HuH-7.5 (cell line): ENCODE measurements at regions not wholly inside any gene's neighbourhood (a gene's known extent, or its start where the extent isn't known, plus 50 kb on each side); places are given as distances from the start of the nearest gene placed in this dataset.
A peak's percentile ranks its signal among the peaks of the same experiment; 100 is the strongest.
"Not testable (repeated sequence)": the region's sequence is repeated elsewhere in the genome, so short reads cannot be mapped to it uniquely, and the experiment has no call there.

ENCODE experiments used
- DNase-seq: peaks from one replicate; pipeline ENCODE4 v3.0.0; 2011; ENCODE audit warnings: low spot score

DNA sequence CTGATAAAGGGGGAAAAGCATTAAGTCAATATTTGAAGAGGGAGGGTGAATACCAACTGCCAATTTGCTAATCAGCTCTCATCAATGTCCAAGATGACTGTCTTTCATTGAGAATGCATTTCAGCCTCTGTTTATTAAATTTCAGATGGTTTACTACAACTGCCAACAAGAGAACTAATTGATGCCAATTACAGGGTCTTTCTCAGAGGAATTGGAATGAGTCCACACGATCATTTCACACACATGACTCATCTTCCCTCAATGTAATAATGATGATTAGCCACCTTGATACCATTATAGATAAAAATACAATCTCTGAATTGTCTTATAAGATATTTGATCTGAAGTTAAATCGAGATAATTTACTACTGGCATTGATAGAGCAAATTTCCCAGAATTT lies 1274.4 kb downstream of the ROBO2 start:
- DNase-seq: no peak

DNA sequence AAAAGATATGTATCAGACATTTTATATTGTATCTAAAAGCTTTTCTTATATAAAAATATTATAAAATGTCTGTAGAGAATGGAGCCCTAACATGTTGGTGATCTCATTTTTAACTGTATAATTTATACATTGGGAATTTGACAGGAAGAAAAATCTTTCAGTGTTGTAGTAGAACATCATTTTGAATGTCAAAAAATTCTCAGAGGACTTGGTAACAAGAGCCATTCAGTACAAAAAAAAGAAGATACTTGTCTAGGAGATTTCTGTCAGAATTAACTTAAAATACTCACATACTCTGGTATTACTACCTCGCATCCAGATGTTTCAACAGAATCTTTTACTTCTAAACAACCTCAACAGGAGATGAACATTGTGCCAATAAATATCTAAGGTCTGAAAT lies 1277.9 kb downstream of the ROBO2 start:
- DNase-seq: no peak

DNA sequence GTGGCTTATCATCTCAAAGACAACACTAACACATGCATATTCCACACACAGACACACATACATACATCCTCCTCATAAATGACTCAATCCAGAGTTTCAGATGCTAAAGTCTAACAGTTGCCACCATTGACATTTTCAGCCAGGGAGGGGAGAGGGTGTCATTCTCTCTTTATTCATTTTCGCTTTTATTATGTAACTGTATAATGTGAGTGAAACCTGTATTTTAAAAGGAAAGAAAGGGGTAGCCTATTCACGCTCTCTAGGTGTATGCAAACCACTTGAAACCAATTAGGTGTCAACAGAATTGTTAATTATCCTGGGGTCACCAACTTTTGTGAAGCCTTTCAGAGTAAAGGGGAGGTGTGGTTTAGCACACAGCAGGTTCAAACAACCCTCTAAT lies 1282.9 kb downstream of the ROBO2 start:
- DNase-seq: no peak

DNA sequence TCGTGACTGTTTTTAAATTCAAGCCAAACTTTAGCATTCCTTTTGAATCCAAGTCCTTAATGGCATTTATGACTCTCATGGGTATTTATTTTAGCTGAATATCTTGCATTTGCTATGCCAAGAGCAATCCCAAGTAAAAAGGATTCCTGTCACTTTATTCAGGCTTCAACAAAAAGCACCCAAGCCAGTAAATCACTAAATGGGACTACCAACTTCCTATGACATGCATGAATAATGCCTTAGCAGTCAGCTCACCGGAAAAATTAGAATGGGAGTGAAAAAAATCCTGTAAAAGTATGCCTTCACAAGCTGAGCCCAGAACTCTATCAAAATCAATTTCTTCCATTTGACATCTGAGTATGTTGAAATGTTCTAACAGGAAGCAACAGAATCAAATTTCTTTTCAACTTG lies 1297.9 kb downstream of the ROBO2 start:
- no peak for DNase-seq

DNA sequence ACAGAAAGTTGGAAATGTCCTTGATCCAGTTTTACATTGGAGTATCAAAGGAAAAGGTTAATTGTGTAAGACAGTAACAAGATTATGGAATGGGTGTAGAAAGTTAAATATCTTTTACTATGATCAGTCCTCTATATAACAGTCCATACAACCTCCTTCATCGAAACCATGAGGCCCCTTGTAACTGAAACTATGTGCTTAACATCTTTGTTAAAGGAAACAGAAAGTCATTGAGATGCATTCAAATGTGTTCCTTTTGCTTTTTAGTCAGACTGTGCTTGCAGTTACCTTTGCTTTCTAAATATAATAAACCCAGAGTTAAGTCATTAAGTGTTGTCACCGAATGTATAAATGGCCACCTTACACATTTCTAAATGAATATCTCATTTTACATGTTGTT lies 1298.5 kb downstream of the ROBO2 start:
- DNase-seq: no peak

DNA sequence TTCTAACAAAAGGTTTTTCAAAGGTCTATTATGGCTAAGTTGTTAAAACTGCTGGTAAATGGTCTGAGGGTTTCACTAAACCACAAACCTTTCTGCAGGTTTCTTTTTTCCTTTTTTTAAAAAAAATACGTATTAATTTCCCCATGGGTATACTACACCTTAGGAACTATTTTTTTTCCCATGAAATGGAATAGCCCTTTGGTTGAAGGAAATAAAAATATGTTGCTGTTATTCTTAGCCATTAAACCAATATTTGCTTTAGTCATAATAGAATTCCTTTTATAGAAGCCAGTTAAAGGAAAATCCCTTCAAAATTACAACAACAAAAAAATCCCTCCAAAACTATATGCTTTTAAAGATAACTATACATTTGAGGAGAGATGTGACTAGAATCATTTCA lies 1303.3 kb downstream of the ROBO2 start:
- no peak for DNase-seq

DNA sequence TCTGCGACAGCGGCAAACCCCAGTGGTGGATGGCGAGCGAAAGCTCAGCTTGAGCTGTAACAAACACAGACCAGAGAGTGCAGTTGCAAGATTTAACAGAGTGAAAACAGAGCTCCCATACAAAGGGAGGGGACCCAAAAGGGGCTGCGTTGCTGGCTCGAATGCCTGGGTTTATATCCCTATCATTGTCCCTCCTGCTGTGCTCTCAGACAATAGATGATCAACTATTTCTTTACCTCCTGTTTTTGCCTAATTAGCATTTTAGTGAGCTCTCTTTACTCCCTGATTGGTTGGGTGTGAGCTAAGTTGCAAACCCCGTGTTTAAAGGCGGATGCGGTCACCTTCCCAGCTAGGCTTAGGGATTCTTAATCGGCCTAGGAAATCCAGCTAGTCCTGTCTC lies 1304.4 kb downstream of the ROBO2 start:
- not testable (repeated sequence) for DNase-seq

DNA sequence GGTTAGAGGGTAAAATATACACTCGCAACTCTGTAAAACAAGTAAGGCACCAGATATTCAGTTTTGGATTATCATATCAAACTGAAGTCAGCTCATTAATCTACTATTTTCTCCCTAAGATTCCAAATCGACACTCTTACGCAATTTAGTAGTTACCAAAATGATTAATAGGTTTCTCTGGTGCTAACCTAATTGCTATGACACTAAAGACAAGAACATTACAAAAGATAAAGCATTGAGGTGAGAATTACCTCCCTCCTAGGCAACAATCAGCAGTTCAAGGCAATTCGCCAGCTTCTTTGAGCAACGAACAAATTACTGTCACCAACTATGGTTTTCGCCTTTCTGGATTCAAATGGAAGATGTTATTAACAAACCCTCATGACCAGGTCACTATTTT lies 1305.0 kb downstream of the ROBO2 start:
- DNase-seq: no peak

DNA sequence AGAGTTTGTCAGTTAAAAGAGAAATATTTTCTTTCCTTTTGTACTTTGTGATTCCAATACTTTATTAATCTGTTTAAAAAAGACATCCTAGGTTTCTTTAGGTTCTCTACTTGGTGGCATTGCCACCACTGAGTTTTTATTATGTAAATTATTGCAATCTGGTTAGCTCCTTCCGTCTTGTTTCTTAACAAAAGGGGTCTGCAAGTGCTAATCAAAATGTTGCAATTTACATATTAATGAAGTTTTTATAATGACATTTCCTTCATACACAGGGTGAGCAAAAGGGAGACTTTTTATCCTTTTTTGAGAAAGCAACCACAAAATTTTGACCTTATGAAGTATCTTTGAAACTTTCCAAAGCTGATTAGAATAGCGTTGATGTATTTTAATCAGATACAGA lies 1307.3 kb downstream of the ROBO2 start:
- no peak for DNase-seq

DNA sequence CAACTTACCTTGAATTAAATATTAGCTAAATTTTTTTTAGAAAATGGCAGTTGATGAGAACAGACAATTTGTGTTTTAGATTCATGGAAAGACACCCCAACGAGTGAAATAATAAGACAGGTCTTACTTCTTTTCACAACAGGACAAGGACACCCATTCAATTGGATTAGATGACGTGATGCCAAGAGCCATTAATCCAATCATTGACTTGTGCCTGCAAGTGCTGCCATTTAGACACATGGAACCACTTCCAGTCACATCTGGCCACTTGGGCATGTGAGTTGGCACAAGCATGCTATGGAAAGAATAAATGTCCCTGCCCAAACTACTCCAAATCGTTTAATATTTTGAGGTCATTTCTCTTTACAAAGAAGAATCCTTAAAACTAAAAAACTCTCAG lies 1308.8 kb downstream of the ROBO2 start:
- no peak for DNase-seq

DNA sequence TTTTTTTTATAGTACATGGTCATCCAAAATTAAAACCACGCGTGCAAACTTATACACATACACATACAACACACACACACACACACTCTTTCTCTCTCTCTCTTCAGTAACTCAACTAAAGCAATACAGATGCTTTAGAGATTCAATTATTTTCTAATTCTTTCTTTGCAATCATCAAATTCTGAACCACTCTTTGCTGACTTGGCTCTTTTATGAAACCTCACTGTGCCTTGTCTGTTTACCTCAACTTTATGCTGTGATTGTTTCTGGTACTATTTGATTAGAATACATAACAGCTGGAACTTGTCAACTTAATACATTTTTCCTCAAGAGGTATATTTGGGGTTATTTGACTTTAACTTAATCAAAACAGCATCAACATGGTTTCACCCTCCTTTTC lies 1309.7 kb downstream of the ROBO2 start:
- DNase-seq: no peak

DNA sequence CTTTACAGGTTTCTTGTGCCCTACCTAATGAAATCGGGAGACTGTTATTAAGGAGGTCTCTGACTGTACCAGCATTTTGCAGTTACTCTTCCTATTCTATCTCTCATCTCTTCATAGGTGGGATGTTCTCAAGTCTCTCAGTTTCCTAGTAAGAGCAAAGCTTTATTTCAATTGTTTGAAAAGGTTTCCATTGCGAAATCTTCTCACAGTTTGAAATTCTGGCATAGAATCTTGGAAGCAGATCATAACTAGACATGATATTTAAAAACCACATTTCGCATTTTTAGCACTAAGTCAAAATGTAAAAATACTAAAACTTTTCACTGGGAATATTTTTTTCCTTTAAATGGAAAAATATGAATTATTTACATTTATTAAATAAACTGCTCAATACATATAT lies 1311.4 kb downstream of the ROBO2 start:
- DNase-seq: no peak

DNA sequence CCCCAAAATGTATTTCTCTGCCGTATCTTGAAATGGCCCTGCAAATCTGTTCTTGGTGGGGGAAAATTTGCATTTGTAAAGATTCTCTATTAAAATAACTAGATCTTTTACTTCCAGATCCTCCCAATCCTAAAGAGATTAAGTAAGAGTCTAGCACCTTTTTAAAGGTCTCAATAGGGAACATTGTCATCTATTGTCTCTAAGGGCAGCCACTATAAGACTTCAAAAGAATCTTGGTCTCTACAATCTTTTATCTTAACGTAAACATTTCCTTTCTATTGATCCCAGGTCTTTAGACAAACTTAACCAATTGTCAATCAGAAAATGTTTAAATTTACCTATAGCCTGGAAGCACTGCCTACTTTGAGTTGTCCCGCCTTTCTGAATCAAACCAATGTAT lies 1313.3 kb downstream of the ROBO2 start:
- no peak for DNase-seq

DNA sequence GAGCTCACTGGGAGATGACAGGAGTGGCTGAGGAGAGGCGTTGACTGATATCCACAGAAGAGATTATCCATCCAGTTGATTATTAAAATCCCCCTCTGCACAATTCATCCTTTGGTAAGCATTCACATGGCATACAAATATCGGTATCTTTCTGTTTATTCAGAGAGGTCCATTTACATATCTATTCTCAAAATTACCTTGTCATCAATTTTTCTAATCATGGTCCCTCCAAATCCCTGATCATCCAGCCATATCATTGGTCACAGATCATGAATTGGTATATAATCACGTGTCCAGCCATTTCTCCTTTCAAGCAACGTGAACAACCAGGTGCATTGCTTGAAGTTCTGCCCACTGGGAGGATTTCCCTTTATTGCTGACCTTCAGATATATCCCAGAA lies 1321.0 kb downstream of the ROBO2 start:
- no peak for DNase-seq

DNA sequence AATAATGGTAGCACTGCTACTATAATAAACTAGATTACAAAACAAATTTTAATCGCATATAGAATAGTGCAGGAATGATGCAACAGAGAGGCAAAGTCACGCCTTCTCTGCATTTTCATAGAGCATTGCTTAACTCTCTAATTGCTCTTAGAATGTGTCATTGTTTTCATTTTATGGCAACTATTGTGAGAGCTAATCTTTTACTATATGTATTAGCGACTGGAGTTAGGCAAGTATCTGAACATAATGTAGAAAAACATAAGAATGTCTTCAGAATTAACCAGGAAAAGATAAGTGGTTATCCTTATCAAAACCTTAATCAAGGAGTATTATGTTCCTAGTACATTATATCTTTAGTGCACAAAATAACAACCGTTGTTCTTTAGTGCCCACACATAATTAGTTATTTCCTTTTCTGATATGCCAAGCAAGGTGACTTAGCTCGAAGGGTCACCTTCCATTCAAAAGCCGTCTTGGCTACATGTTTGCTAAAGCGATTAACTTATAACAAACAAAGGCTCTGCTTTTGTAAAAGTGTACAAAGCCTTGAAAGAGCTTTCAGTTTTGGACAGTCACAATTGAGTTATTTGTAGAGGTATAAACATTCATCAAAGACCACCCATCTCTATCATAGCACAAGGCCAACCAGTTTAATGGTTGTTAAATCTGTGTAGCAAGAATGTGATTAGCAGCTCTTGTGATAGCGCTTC lies 1328.9 kb downstream of the ROBO2 start:
- no peak for DNase-seq

DNA sequence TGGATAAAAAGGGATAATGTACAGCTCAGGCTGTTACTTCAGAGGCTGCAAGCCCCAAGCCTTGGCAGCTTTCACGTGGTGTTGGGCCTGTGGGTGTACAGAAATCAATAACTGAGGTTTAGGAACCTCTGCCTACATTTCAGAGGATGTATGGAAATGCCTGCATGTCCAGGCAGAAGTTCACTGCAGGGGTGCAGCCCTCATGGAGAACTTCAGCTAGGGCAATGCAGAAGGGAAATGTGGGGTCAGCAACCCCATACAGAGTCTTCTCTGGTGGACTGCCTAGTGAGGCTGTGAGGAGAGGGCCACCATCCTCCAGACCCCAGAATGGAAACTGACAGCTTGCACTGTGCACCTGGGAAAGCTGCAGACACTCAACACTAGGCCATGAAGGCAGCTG lies 1350.3 kb downstream of the ROBO2 start:
- no peak for DNase-seq

DNA sequence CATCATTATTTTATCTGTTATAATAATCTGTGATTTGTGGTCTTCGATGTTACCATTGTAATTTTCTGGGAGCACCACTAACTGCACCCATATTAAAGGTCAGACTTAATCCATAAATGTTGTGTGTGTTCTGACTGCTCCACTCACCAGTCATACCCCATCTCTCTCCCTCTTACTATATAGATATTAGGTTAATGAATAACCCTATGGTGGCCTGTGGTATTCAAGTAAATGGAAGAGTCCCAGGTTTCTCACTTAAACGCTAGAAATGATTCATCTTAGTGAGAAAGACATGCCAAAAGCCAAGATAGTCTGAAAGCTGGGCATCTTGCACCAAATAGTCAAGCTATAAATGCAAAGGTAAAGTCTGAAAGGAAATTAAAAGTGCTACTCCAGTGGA lies 1358.5 kb downstream of the ROBO2 start:
- DNase-seq: peak; percentile 1

DNA sequence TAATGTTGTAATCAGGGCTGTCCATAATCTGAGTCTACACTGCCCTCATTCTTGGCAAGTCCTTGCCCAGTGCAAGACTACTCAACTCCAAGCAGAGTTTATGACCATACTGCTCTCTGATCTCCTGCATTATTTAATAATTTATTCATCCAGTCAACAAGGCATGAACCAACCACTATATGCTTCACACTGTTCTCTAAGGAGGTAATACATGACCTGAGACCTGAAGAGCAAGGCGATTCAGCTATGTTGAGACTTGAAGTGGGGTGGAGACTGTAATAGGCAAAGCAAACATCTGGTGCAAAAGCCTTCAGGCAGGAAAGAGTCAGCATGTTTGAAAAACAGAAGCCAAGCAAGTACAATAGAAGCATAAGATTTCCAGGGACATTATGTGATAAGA lies 1362.8 kb downstream of the ROBO2 start:
- DNase-seq: no peak

DNA sequence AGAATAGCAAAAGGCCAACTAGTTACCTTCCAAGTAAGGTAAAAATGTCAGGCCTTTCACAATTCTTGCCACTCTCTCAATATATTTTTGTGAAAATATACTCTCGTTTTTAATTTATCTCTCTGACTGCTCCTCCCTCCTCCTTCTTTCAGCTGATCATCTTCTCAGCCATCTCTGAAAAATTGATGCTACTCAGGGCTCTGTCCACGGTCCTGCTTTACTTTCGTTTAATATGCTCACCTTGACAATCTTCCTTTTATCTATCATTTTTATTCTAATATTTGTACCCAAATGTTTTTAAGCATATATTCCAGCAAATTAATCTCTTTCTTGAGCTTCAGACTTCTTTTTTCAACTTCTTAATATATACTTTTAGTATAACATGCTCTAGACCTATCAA lies 1362.1 kb downstream of the ROBO1 start:
- no peak for DNase-seq

DNA sequence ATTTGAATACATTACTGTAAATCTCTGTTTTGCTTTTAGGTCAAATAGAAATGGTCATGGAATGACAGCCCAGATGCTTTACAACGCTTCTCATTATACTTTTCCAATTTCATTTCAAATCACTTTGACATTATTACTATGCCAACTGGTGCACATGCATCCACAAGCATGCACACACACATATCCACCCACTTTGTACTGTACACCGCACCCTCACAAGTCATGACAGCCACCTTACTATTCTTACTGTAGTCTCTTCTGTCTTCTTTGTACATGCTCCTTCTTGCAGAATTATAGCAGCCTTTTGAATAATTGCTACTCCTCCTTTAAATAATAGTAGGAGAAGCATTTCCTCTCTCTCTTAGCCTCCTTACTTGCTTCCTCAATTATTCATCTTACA lies 1361.4 kb downstream of the ROBO1 start:
- no peak for DNase-seq

DNA sequence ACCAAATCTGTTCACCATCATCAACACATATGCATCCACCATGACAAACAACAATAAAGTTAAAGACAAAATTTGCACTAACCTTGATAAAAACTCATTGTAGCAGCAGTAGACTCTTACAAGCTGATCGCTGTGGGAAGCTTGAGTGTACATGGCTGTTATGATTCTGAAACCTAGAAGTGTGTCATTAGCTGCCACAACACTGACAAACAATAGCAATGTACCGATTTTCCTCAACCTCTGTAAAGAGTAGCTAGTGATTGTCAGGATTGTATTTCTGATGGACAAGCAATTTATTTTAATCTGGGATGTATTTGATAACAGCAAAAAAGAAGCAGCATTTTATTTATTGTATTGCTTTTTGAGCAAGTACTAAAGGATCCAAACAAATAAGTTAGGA lies 1357.7 kb downstream of the ROBO1 start:
- DNase-seq: no peak

DNA sequence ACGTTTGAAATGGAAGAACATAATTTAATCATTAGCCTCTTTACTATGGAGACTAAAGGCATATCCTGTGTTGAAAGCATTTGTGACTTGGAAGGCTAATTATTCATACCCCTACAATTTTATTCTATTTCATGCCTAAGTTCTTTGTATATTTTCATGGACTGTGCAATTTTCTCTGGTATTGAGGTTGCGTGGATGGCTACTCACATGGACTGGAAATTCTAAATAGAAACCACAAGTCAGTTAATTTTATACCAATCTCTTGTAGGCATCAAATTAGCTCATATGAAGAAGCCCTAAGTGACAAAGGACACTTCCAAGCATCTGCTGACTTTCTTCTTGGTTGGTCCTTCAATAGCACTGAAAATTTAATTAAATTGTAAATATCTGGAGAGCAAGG lies 1353.5 kb downstream of the ROBO1 start:
- no peak for DNase-seq

DNA sequence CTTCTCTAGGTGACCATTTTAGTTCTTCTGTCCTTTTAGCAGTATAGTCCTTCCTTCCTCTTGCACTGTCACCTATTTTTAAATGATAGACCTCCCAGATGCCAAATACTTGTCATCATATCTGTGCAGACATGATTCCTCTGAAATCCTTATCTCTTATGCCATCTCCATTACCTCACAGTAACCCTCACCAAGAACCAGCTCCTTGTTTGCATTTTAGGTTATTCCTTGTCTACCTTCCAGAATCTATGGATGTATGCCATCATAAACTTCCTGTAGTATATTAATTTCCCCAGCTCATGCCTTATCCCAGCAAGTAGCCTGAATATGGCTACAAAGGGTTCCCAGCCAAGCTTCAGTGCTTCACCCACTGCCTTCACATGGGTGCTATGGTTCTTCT lies 1347.2 kb downstream of the ROBO1 start:
- no peak for DNase-seq

DNA sequence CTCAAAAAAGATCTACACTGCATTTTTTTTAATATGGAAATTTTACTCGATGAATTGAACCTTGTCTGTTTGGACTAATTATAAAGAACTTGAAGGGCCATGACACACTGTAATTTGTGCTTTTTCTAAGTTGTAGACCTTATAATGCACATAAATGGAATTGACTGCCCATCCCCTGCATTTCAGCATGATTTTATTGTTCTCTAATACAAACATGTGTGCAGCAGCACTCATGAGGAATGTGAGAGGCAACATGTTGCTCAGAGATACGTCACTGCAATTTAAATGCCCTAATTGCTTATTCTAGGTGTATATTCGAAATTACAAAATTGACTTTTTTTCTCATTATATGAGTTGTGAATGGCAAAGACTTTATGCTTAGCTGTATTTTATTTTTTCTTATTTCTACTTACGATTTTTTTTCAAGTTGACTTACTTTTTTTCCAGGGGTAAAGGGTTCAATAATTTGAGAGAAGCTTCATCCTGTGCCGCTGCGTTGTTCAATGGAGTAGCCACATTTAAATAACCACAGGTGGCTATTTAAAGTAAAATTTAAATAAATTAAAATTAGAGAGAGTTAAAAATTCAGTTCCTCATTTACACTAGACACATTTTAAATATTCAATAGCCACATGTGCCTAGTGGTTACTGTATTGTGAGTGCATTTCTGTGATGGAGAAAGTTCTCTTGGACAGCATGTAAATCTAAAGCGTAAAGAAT lies 1346.4 kb downstream of the ROBO1 start:
- no peak for DNase-seq
